ENCODE measurements at regions not wholly inside any gene's neighbourhood (a gene's known extent, or its start where the extent isn't known, plus 50 kb on each side); places are given as distances from the start of the nearest gene placed in this dataset.

DNA sequence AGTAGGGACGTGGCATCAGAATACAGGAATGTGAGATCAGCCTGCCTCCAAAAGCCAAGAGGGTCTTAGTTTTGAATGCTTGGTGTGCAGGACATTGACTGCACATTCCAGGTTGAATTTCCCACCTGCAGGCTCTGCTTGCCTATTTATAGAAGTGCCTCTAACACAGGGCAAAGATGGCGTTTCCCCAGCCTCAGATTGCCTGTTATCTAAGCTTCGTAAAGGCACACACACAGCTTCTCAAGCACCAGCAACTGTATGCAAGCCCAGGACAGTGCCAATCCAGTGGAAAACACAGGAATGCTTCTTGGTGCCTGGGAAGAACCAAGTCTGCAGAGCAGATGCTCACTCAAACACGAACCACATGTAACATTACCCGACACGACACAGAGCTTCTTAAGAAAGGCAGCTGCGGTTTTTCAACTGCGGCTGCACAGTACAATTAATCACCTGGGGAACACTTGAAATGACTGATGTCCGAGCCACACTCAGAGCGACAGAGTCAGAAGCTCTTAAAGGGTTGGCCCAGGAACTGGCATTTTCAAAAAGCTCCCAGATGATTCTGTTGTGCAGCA, 90.0 kb upstream of the ANKRD34C start:
- H3K36me3 ChIP-seq (ENCODE audit: control insufficient read depth, insufficient read depth, low read length) = no peaks in the 10 kb centered on the region
- TF ChIP-seq, protein P1, sequence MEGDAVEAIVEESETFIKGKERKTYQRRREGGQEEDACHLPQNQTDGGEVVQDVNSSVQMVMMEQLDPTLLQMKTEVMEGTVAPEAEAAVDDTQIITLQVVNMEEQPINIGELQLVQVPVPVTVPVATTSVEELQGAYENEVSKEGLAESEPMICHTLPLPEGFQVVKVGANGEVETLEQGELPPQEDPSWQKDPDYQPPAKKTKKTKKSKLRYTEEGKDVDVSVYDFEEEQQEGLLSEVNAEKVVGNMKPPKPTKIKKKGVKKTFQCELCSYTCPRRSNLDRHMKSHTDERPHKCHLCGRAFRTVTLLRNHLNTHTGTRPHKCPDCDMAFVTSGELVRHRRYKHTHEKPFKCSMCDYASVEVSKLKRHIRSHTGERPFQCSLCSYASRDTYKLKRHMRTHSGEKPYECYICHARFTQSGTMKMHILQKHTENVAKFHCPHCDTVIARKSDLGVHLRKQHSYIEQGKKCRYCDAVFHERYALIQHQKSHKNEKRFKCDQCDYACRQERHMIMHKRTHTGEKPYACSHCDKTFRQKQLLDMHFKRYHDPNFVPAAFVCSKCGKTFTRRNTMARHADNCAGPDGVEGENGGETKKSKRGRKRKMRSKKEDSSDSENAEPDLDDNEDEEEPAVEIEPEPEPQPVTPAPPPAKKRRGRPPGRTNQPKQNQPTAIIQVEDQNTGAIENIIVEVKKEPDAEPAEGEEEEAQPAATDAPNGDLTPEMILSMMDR (IDR thresholded peaks at IDR 0.05; ENCODE audit: insufficient read depth, low read depth, low read length) = no peak
- no peak overlapping the region for H3K4me3 ChIP-seq (ENCODE audit: low read depth, low read length)
- CTCF ChIA-PET = interaction anchor here (0.6 to 3.3 kb wide), 7 partner anchors 9 to 333 kb away, joined by 3 to 24 read pairs (median 3); no protein-coding TSS in a partner anchor
- DNase-seq (ENCODE audit: low read depth) = peak; percentile 24
- POLR2A ChIA-PET = no interaction called here
- peaks cover 5% of the 10 kb centered on the region for H3K27me3 ChIP-seq (ENCODE audit: control insufficient read depth, insufficient read depth, low read length)

DNA sequence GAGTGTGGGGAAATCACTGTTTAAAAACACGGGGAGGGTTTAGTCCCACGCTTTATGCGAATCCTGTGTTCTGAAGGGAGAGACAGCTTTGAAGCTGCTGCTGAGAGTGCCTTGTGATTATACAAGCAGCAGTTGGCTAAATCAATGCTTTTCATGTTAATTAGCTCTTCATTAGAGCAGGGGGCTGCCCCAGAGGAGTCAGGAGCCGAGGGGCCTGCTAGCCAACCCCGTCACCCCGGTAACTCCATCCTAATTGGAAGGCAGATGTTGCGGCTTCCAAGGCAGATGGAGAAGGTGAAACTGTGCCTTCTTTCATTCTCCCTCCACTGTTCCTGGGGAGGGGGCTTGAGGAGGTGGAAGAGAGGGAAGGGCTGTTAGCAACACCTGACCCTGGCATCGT, 92.4 kb upstream of the ANKRD34C start:
- Histone ChIP-seq H3K36me3 (ENCODE audit: control insufficient read depth, insufficient read depth, low read length) (no peaks in the 10 kb centered on the region), H3K27me3 (ENCODE audit: control insufficient read depth, insufficient read depth, low read length) (peaks cover 5% of the 10 kb centered on the region), H3K4me3 (ENCODE audit: low read depth, low read length) (no peak overlapping the region)
- CTCF ChIA-PET = no interaction called here
- no peak for DNase-seq (ENCODE audit: low read depth)
- TF ChIP-seq, protein P1 (IDR thresholded peaks at IDR 0.05; ENCODE audit: insufficient read depth, low read depth, low read length) = no peak
- POLR2A ChIA-PET = no interaction called here

DNA sequence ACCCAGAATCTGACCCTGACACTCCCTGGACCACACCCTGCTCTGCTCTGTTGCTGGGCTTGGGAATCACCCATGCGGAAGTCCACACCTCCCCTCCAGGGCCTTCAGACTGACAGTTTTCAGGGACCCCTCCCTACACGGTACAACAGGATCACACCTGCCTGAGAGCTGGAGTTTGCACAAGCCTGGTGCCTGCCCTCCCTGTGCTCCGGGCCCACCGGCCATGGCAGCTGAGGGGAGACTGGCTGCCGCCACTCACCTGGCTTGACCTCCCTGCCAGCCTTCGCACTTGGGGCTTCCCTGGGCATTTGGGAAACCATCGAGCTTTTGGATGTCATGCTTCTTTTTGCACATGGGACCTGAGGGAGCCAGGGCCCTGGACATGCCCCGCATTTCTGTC, 95.9 kb upstream of the ANKRD34C start:
- POLR2A ChIA-PET = no interaction called here
- H3K4me3 ChIP-seq (ENCODE audit: low read depth, low read length) = no peak overlapping the region
- no peaks in the 10 kb centered on the region for H3K36me3 ChIP-seq (ENCODE audit: control insufficient read depth, insufficient read depth, low read length)
- CTCF ChIA-PET = interaction anchor here (0.7 to 7.5 kb wide), 3 partner anchors 158 to 547 kb away, joined by 3 to 120 read pairs (median 3); no protein-coding TSS in a partner anchor
- 0 out of 2 replicates have a peak, but pooled peaks cover 2% of the 10 kb centered on the region for H3K27me3 ChIP-seq (ENCODE audit: control insufficient read depth, insufficient read depth, low read length)
- TF ChIP-seq, protein P1 (IDR thresholded peaks at IDR 0.05; ENCODE audit: insufficient read depth, low read depth, low read length) = no peak
- DNase-seq (ENCODE audit: low read depth) = no peak

DNA sequence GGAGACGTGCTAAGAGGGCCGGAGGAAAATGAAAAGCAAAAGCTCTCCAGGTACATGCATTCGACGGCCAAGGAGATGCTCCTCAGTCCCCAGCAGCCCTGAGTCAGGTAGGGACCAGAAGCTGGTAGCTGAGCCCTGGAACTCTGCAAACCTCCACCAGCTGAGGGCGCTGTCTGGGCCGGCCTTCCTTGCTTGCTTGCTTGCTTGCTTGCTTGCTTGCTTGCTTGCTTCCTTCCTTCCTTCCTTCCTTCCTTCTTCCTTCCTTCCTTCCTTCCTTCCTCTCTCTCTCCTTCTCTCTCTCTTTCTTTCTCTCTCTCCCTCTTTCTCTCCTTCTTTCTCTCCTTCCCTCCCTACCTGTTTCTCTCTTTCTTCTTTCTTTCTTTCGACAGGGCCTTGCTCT, 94.6 kb upstream of the RASGRF1 start:
- Histone ChIP-seq H3K27me3 (ENCODE audit: control insufficient read depth, insufficient read depth, low read length) (0 out of 2 replicates have a peak, but pooled peaks cover 2% of the 10 kb centered on the region), H3K4me3 (ENCODE audit: low read depth, low read length) (no peak overlapping the region), H3K36me3 (ENCODE audit: control insufficient read depth, insufficient read depth, low read length) (no peaks in the 10 kb centered on the region)
- ChIA-PET POLR2A (no interaction called here), CTCF (interaction anchor here (0.7 to 7.5 kb wide), 32 partner anchors 8 to 398 kb away, joined by 3 to 120 read pairs (median 4); partner anchors contain the start of gene CTSH)
- TF ChIP-seq, protein P1 (IDR thresholded peaks at IDR 0.05; ENCODE audit: insufficient read depth, low read depth, low read length) = peak; percentile 34; the same call in 1 of the 2 replicates
- no peak for DNase-seq (ENCODE audit: low read depth)

DNA sequence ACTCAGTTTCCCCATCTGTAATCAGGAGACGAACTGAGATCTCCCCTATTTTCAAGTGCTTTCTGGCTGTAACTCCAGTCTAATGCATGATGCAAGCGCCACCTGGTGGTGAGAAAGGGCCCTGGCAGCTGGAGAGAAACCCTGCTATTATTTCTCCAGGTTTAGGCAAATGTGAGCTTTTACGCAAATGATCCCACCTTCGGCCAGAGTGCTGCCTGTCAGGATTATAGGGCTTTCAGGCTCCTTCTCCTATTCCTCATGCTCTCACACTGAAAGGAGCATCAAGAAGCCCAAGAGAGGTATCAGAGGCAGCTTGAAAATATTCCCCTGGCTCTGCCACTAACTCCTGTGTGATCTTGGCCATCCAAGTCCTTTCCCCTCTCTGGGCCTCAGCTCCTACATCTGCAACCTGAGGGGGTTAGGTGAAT, 93.9 kb upstream of the RASGRF1 start:
- 0 out of 2 replicates have a peak, but pooled peaks cover 2% of the 10 kb centered on the region for H3K27me3 ChIP-seq (ENCODE audit: control insufficient read depth, insufficient read depth, low read length)
- H3K4me3 ChIP-seq (ENCODE audit: low read depth, low read length) = no peak overlapping the region
- TF ChIP-seq, protein P1 (IDR thresholded peaks at IDR 0.05; ENCODE audit: insufficient read depth, low read depth, low read length) = peak; percentile 94
- CTCF ChIA-PET = interaction anchor here (0.5 to 7.5 kb wide), 52 partner anchors 9 to 759 kb away, joined by 3 to 120 read pairs (median 3); partner anchors contain the start of gene CTSH
- no peak for DNase-seq (ENCODE audit: low read depth)
- H3K36me3 ChIP-seq (ENCODE audit: control insufficient read depth, insufficient read depth, low read length) = no peaks in the 10 kb centered on the region
- POLR2A ChIA-PET = interaction anchor here (0.6 kb wide), 1 partner anchor 157 kb away, joined by 3 read pairs; no protein-coding TSS in a partner anchor

Data from BJ (cell line).